SK-N-SH (cell line): ENCODE measurements at regions not wholly inside any gene's neighbourhood (a gene's known extent, or its start where the extent isn't known, plus 50 kb on each side); places are given as distances from the start of the nearest gene placed in this dataset.

Experiments used
- CTCF ChIA-PET: fragments of 300-600, 350-600 bp; formaldehyde crosslinking; extraction: SDS; loops from one replicate; lab custom pipeline; 2021; lab: Yijun Ruan, JAX
- POLR2A ChIA-PET: fragments of 350-600 bp; sonication (Branson Sonifier 250); formaldehyde crosslinking; extraction: SDS; loops from one replicate; lab custom pipeline; 2020; ENCODE audit warnings: antibody characterized with exemption, inconsistent platforms; lab: Yijun Ruan, JAX
- DNase-seq: peaks from one replicate; pipeline ENCODE4 v3.0.0; 2012
- H2AFZ ChIP-seq: fragments of 200-600 bp; sonication (generic); 2 replicates; pipeline ENCODE4 v1.8.1; 2016; ENCODE audit warnings: antibody characterized with exemption, mild to moderate bottlenecking, low read depth
- H3F3A ChIP-seq: fragments of 200-600 bp; sonication (generic); replicated peaks from 2 replicates; pipeline ENCODE3; 2016; ENCODE audit warnings: antibody characterized with exemption, mild to moderate bottlenecking; ENCODE audit not compliant: insufficient read depth
- H3K27ac ChIP-seq, 2 experiments: fragments of 200-500 bp in 1 of 2; fragments of 200-600 bp in 1 of 2; sonication (Bioruptor generic) in 1 of 2; sonication (generic), shearing (Covaris generic) in 1 of 2; 2 replicates each; pipeline versions ENCODE4 v1.5.1 to v1.6.1; 2014 to 2016; ENCODE audit warnings: low read depth in 2 of 2, inconsistent platforms in 1 of 2, low read length in 1 of 2, mild to moderate bottlenecking in 1 of 2, mixed read lengths in 1 of 2
- H3K27me3 ChIP-seq: fragments of 200-600 bp; sonication (generic), shearing (Covaris generic); 2 replicates; pipeline ENCODE4 v1.6.1; 2016; ENCODE audit warnings: mixed run types; ENCODE audit not compliant: insufficient read depth
- H3K36me3 ChIP-seq, 2 experiments: fragments of 200-500 bp in 1 of 2; fragments of 200-600 bp in 1 of 2; sonication (Bioruptor generic) in 1 of 2; sonication (generic) in 1 of 2; replicated peaks in 1 of 2; 2 replicates each; pipeline versions ENCODE3 to v1.5.1; 2014 to 2016; ENCODE audit warnings: low read length in 1 of 2, mild to moderate bottlenecking in 1 of 2; ENCODE audit not compliant: insufficient read depth in 2 of 2, control insufficient read depth in 1 of 2
- H3K4me1 ChIP-seq, 2 experiments: fragments of 200-500 bp in 1 of 2; fragments of 200-600 bp in 1 of 2; sonication (Bioruptor generic) in 1 of 2; sonication (generic), shearing (Covaris generic) in 1 of 2; 2 replicates each; pipeline versions ENCODE4 v1.5.1 to v1.6.1; 2014 to 2016; ENCODE audit warnings: low read depth in 1 of 2, low read length in 1 of 2, mixed run types in 1 of 2; ENCODE audit not compliant: insufficient read depth in 2 of 2, control insufficient read depth in 1 of 2
- H3K4me2 ChIP-seq: fragments of 200-600 bp; sonication (generic), shearing (Covaris generic); 2 replicates; pipeline ENCODE4 v1.6.1; 2017; ENCODE audit warnings: mixed run types
- H3K4me3 ChIP-seq, 2 experiments: fragments of 200-500 bp in 1 of 2; fragments of 200-600 bp in 1 of 2; sonication (Bioruptor generic) in 1 of 2; sonication (generic), shearing (Covaris generic) in 1 of 2; 2 replicates each; pipeline versions ENCODE4 v1.5.1 to v1.8.1; 2014 to 2016; ENCODE audit warnings: low read depth in 2 of 2, inconsistent platforms in 1 of 2, low read length in 1 of 2, mild to moderate bottlenecking in 1 of 2, mixed read lengths in 1 of 2, moderate library complexity in 1 of 2
- H3K79me2 ChIP-seq: fragments of 200-600 bp; sonication (generic); 2 replicates; pipeline ENCODE4 v1.8.1; 2017; ENCODE audit warnings: mild to moderate bottlenecking; ENCODE audit not compliant: insufficient read depth
- H3K9ac ChIP-seq: fragments of 200-600 bp; sonication (generic); 2 replicates; pipeline ENCODE4 v1.6.1; 2017; ENCODE audit warnings: mixed run types
- H3K9me2 ChIP-seq: fragments of 200-600 bp; sonication (generic); 2 replicates; pipeline ENCODE4 v1.6.1; 2017; ENCODE audit warnings: mixed run types
- H3K9me3 ChIP-seq: fragments of 200-600 bp; sonication (generic); 2 replicates; pipeline ENCODE4 v1.6.1; 2017; ENCODE audit warnings: mixed run types, mild to moderate bottlenecking, moderate library complexity
- H4K20me1 ChIP-seq: fragments of 200-600 bp; sonication (generic); 2 replicates; pipeline ENCODE4 v1.6.1; 2017; ENCODE audit warnings: mild to moderate bottlenecking, mixed run types; ENCODE audit not compliant: insufficient read depth
- CHD2 ChIP-seq: fragments of 150-350 bp; IDR thresholded peaks from 2 replicates; pipeline ENCODE4 v1.6.1; 2018; ENCODE audit warnings: low read length; ENCODE audit not compliant: partially characterized antibody
- ELF1 ChIP-seq: IDR thresholded peaks from 2 replicates; pipeline ENCODE4 v1.4.0; 2012
- EZH2phosphoT487 ChIP-seq: fragments of 200-600 bp; sonication (generic); IDR thresholded peaks from 2 replicates; pipeline ENCODE4 v1.6.1; 2017; ENCODE audit warnings: low read depth, mixed run types, mild to moderate bottlenecking, antibody characterized with exemption, moderate library complexity, borderline replicate concordance
- FOXM1 ChIP-seq: IDR thresholded peaks from 2 replicates; pipeline ENCODE4 v1.4.0; 2012; ENCODE audit warnings: low read depth, mild to moderate bottlenecking
- GABPA ChIP-seq: IDR thresholded peaks from 2 replicates; pipeline ENCODE4 v1.4.0; 2012; ENCODE audit warnings: low read depth, mild to moderate bottlenecking
- JUND ChIP-seq: IDR thresholded peaks from 2 replicates; pipeline ENCODE4 v1.4.0; 2012
- MEF2A ChIP-seq: IDR thresholded peaks from 2 replicates; pipeline ENCODE4 v1.4.0; 2012; ENCODE audit warnings: low read depth, borderline replicate concordance
- MXI1 ChIP-seq: IDR thresholded peaks from 2 replicates; pipeline ENCODE4 v1.6.1; 2012; ENCODE audit warnings: mild to moderate bottlenecking, low read depth, low read length, improper control_type of control experiment
- NFIC ChIP-seq: IDR thresholded peaks from 2 replicates; pipeline ENCODE4 v1.4.0; 2012; ENCODE audit warnings: borderline replicate concordance
- POLR2AphosphoS5 ChIP-seq: IDR thresholded peaks from 2 replicates; pipeline ENCODE4 v1.6.1; 2012; ENCODE audit warnings: low read depth, low read length
- RFX5 ChIP-seq: IDR thresholded peaks from 2 replicates; pipeline ENCODE4 v1.6.1; 2012; ENCODE audit warnings: mild to moderate bottlenecking, improper control_type of control experiment, low read length
- RXRA ChIP-seq: IDR thresholded peaks from 2 replicates; pipeline ENCODE4 v1.4.0; 2012; ENCODE audit warnings: low read depth, mild to moderate bottlenecking, borderline replicate concordance
- SMC3 ChIP-seq: IDR thresholded peaks from 2 replicates; pipeline ENCODE4 v1.6.1; 2012; ENCODE audit warnings: low read depth, low read length, improper control_type of control experiment
- YY1 ChIP-seq: IDR thresholded peaks from 2 replicates; pipeline ENCODE4 v1.4.0; 2012; ENCODE audit warnings: low read depth, mild to moderate bottlenecking
- WGBS: methylation state at CpG from one replicate; pipeline ENCODE4 v1.1.6; 2017; ENCODE audit warnings: low lambda C conversion rate; 5-methylcytosine and 5-hydroxymethylcytosine counted together
- TF ChIP-seq, protein P1 (sequence below): fragments of 150-350 bp; IDR thresholded peaks from 2 replicates; pipeline ENCODE4 v1.6.1; 2016; ENCODE audit warnings: mild to moderate bottlenecking, low read depth, low read length
- TF ChIP-seq, protein P2 (sequence below): IDR thresholded peaks from 2 replicates; pipeline ENCODE4 v1.4.0; 2012; ENCODE audit warnings: low read depth, borderline replicate concordance
- TF ChIP-seq, protein P3 (sequence below): fragments of 150-350 bp; IDR thresholded peaks from 2 replicates; pipeline ENCODE4 v1.6.1; 2017; ENCODE audit warnings: antibody characterized with exemption, low read length, low read depth, borderline replicate concordance

DNA sequence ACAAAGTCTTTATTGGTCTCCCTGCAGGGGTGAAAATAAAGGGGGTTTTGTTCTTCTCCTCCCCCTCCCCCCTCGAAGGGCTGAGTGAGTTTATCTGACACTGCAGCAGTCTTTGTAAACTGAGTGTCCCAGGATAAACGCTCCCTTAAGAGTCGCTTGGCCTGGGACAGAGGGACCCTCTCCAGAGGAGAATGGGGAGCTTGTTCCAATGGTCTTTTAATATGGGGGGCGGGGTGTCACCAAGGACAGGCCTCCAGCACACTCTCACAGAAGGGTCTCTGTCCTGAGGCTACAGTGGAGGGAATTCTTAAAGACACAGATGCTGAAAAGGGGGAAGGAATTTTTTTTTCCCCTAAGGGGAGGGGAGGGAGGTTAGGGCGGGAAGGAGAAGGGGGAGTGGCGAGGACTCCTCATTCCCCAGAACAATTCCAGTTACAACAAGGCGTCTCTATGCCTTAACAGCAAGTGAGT is 455.5 kb downstream of the SOX9 start:
- Histone ChIP-seq H3K79me2 (peaks cover 42% of the 10 kb centered on the region), H3K27me3 (no peaks in the 10 kb centered on the region), H3K27ac (no peak overlapping the region), H3K4me1 (peaks cover 0 to 12% of the 10 kb centered on the region in 2 experiments; a peak in 1 of 4 replicates), H3F3A (no peaks in the 10 kb centered on the region), H3K9me2 (no peaks in the 10 kb centered on the region), H3K4me3 (no peak overlapping the region), H4K20me1 (peaks cover 5% of the 10 kb centered on the region; the same call in 1 of the 2 replicates), H3K36me3 (no peaks in the 10 kb centered on the region), H3K4me2 (peak overlapping the region; percentile 1; the same call in 1 of the 2 replicates), H3K9ac (no peak overlapping the region), H3K9me3 (no peaks in the 10 kb centered on the region), H2AFZ (no peak overlapping the region)
- ChIA-PET CTCF (interaction anchor here (1.3 to 5.7 kb wide), 5 partner anchors 11 to 151 kb away, joined by 4 to 33 read pairs (median 6); no protein-coding TSS in a partner anchor), POLR2A (no interaction called here)
- no peak for DNase-seq
- 72% methylated on average over 7 of the region's 7 CpGs for WGBS
- no peak for TF ChIP-seq GABPA
- TF ChIP-seq CHD2, result no peak
- no peak for TF ChIP-seq RFX5
- TF ChIP-seq FOXM1, result no peak
- no peak for TF ChIP-seq YY1
- TF ChIP-seq NFIC, result no peak

DNA sequence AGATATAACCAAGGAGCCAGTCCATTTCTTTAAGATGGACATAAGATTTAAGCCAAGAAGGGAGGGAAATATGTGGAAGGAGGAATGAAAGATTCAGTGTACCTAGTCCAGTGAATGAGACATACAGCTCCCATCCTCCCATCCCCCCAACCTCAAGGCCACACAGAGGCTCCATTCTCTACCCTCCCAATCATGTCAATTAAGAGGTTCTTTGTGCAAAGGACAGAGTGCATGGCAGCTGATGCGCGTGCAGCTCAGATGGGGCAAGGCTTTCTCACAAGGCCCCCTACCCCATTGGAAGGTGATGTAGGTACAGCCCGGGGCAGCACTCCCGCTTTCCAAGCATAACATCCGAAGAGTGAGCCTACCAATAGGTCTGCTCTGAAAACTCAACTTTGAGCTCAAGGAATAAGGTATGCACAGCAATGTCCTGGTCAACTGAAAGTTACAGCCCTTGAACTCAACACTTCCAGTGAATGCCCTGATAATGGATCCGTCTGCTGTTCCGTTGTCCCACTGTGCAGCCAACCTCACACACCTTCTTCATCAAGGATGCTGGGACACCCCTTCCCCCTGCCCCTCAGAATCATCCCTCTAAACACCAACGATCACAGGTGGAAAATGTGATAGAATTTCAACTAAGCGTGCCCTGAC is 458.1 kb downstream of the SOX9 start:
- no peaks in the 10 kb centered on the region for H3K9me3 ChIP-seq
- H3K4me2 ChIP-seq, result no peak overlapping the region
- ChIA-PET POLR2A (no interaction called here), CTCF (interaction anchor here (1.0 to 5.7 kb wide), 4 partner anchors 9 to 146 kb away, joined by 4 to 33 read pairs (median 20); no protein-coding TSS in a partner anchor)
- H3K27ac ChIP-seq, result no peak overlapping the region
- H3K36me3 ChIP-seq, result no peaks in the 10 kb centered on the region
- DNase-seq, result no peak
- peaks cover 0 to 12% of the 10 kb centered on the region in 2 experiments; a peak in 1 of 4 replicates for H3K4me1 ChIP-seq
- H3K79me2 ChIP-seq, result peaks cover 56% of the 10 kb centered on the region
- no peak overlapping the region for H3K9ac ChIP-seq
- TF ChIP-seq, protein P1, sequence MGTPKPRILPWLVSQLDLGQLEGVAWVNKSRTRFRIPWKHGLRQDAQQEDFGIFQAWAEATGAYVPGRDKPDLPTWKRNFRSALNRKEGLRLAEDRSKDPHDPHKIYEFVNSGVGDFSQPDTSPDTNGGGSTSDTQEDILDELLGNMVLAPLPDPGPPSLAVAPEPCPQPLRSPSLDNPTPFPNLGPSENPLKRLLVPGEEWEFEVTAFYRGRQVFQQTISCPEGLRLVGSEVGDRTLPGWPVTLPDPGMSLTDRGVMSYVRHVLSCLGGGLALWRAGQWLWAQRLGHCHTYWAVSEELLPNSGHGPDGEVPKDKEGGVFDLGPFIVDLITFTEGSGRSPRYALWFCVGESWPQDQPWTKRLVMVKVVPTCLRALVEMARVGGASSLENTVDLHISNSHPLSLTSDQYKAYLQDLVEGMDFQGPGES, result no peak
- TF ChIP-seq RFX5 (no peak), YY1 (no peak), MEF2A (no peak), NFIC (no peak), ELF1 (no peak), MXI1 (no peak), GABPA (no peak), FOXM1 (no peak), SMC3 (no peak), EZH2phosphoT487 (no peak), POLR2AphosphoS5 (no peak), JUND (no peak), RXRA (no peak)
- TF ChIP-seq, protein P2, sequence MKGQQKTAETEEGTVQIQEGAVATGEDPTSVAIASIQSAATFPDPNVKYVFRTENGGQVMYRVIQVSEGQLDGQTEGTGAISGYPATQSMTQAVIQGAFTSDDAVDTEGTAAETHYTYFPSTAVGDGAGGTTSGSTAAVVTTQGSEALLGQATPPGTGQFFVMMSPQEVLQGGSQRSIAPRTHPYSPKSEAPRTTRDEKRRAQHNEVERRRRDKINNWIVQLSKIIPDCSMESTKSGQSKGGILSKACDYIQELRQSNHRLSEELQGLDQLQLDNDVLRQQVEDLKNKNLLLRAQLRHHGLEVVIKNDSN, result no peak
- TF ChIP-seq, protein P3, sequence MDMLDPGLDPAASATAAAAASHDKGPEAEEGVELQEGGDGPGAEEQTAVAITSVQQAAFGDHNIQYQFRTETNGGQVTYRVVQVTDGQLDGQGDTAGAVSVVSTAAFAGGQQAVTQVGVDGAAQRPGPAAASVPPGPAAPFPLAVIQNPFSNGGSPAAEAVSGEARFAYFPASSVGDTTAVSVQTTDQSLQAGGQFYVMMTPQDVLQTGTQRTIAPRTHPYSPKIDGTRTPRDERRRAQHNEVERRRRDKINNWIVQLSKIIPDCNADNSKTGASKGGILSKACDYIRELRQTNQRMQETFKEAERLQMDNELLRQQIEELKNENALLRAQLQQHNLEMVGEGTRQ, result no peak
- H3F3A ChIP-seq, result no peaks in the 10 kb centered on the region
- H4K20me1 ChIP-seq, result peaks cover 5% of the 10 kb centered on the region; the same call in 1 of the 2 replicates
- no peak overlapping the region for H2AFZ ChIP-seq
- 87% methylated on average over 9 of the region's 9 CpGs for WGBS
- H3K9me2 ChIP-seq, result no peaks in the 10 kb centered on the region
- no peaks in the 10 kb centered on the region for H3K27me3 ChIP-seq
- no peak overlapping the region for H3K4me3 ChIP-seq
